Brain microvascular endothelial cell (primary cell): ENCODE measurements at regions not wholly inside any gene's neighbourhood (a gene's known extent, or its start where the extent isn't known, plus 50 kb on each side); places are given as distances from the start of the nearest gene placed in this dataset.

Experiments
- DNase-seq: peaks from one replicate; pipeline ENCODE4 v3.0.0-alpha.2; 2020
- H3K27ac ChIP-seq: fragments of 250-450 bp; sonication (Bioruptor Pico); 2 replicates; pipeline ENCODE4 v1.5.1; 2020; ENCODE audit warnings: mild to moderate bottlenecking, moderate library complexity
- H3K27me3 ChIP-seq: fragments of 250-450 bp; sonication (Bioruptor Pico); replicated peaks from 2 replicates; pipeline ENCODE4 v1.5.1; 2020; ENCODE audit warnings: mild to moderate bottlenecking
- H3K36me3 ChIP-seq: fragments of 250-450 bp; sonication (Bioruptor Pico); replicated peaks from 2 replicates; pipeline ENCODE4 v1.5.1; 2020; ENCODE audit warnings: mild to moderate bottlenecking
- H3K4me3 ChIP-seq: 2 replicates; pipeline ENCODE4 v1.5.1; 2011; ENCODE audit warnings: low read depth, mild to moderate bottlenecking, control low read depth, low read length, moderate library complexity
- CTCF ChIP-seq: IDR thresholded peaks from 2 replicates; pipeline ENCODE4 v1.5.1; 2011; ENCODE audit warnings: low read depth, mild to moderate bottlenecking, moderate library complexity, low read length, control low read depth, inconsistent platforms; ENCODE audit errors: missing control alignments
- in situ Hi-C: cut with HindIII; loops from 2 replicates; pipeline ENCODE4 v1.10.0; 2017; ENCODE audit warnings: low sequenced_read_pairs, low pct_ligation_motif_present

- no peak overlapping the region for H3K27ac ChIP-seq
- in situ Hi-C loops, result no loop called here
- no peaks in the 10 kb centered on the region for H3K27me3 ChIP-seq
- TF ChIP-seq CTCF, result no peak
- DNase-seq, result no peak
- no peaks in the 10 kb centered on the region for H3K36me3 ChIP-seq
- no peak overlapping the region for H3K4me3 ChIP-seq
Observed at GRCh38 chr14:65278589-65278988, 133.9 kb upstream of the FUT8 start.

GRCh38 chr14:65279510-65279909, 133.0 kb upstream of the FUT8 start:
- in situ Hi-C loops, result no loop called here
- no peak for DNase-seq
- no peak for TF ChIP-seq CTCF
- H3K36me3 ChIP-seq, result no peaks in the 10 kb centered on the region
- H3K4me3 ChIP-seq, result no peak overlapping the region
- H3K27me3 ChIP-seq, result no peaks in the 10 kb centered on the region
- no peak overlapping the region for H3K27ac ChIP-seq

- no peak for DNase-seq
- in situ Hi-C loops, result no loop called here
- no peak overlapping the region for H3K4me3 ChIP-seq
- no peak overlapping the region for H3K27ac ChIP-seq
- TF ChIP-seq CTCF, result no peak
- H3K27me3 ChIP-seq, result no peaks in the 10 kb centered on the region
- no peaks in the 10 kb centered on the region for H3K36me3 ChIP-seq
Observed at GRCh38 chr14:65279958-65280357, 132.6 kb upstream of the FUT8 start.

- no peaks in the 10 kb centered on the region for H3K36me3 ChIP-seq
- H3K27ac ChIP-seq, result no peak overlapping the region
- TF ChIP-seq CTCF, result no peak
- DNase-seq, result no peak
- no peak overlapping the region for H3K4me3 ChIP-seq
- in situ Hi-C loops, result no loop called here
- H3K27me3 ChIP-seq, result no peaks in the 10 kb centered on the region
Observed at GRCh38 chr14:65280653-65281052, 131.9 kb upstream of the FUT8 start.

GRCh38 chr14:65281991-65282895, 130.3 kb upstream of the FUT8 start:
- Histone ChIP-seq H3K27me3 (no peaks in the 10 kb centered on the region), H3K27ac (peak overlapping the region; percentile 65), H3K36me3 (no peaks in the 10 kb centered on the region), H3K4me3 (peak overlapping the region; percentile 3)
- peak; percentile 3 for TF ChIP-seq CTCF
- DNase-seq, result peak; percentile 75
- in situ Hi-C loops, result no loop called here

GRCh38 chr14:65282896-65283253, 129.7 kb upstream of the FUT8 start:
- H3K4me3 ChIP-seq, result no peak overlapping the region
- peak overlapping the region; percentile 65 for H3K27ac ChIP-seq
- no peaks in the 10 kb centered on the region for H3K27me3 ChIP-seq
- H3K36me3 ChIP-seq, result no peaks in the 10 kb centered on the region
- DNase-seq, result no peak
- in situ Hi-C loops, result no loop called here
- no peak for TF ChIP-seq CTCF
